ENCODE measurements at regions not wholly inside any gene's neighbourhood (a gene's known extent, or its start where the extent isn't known, plus 50 kb on each side); places are given as distances from the start of the nearest gene placed in this dataset.
"Not testable (repeated sequence)": the region's sequence is repeated elsewhere in the genome, so short reads cannot be mapped to it uniquely, and the experiment has no call there.

GRCh38 chr17:26936645-26937044, 357.3 kb upstream of the WSB1 start:
- DNase-seq (ENCODE audit: low read depth), result not testable (repeated sequence)

- DNase-seq (ENCODE audit: low read depth), result not testable (repeated sequence)
Observed at GRCh38 chr17:26937750-26938322, 356.1 kb upstream of the WSB1 start.

- not testable (repeated sequence) for DNase-seq (ENCODE audit: low read depth)
Observed at GRCh38 chr17:26939755-26940154, 354.2 kb upstream of the WSB1 start.

- DNase-seq (ENCODE audit: low read depth), result not testable (repeated sequence)
Observed at GRCh38 chr17:26940587-26940986, 353.3 kb upstream of the WSB1 start.

- DNase-seq (ENCODE audit: low read depth), result no peak
Observed at GRCh38 chr17:26962255-26963162, 331.4 kb upstream of the WSB1 start.

GRCh38 chr17:26963163-26963503, 330.8 kb upstream of the WSB1 start:
- DNase-seq (ENCODE audit: low read depth), result no peak

GRCh38 chr17:26965898-26966624, 327.9 kb upstream of the WSB1 start:
- DNase-seq (ENCODE audit: low read depth), result not testable (repeated sequence)

- DNase-seq (ENCODE audit: low read depth), result not testable (repeated sequence)
Observed at GRCh38 chr17:26966625-26967179, 327.2 kb upstream of the WSB1 start.

- not testable (repeated sequence) for DNase-seq (ENCODE audit: low read depth)
Observed at GRCh38 chr17:26981845-26982425, 312.0 kb upstream of the WSB1 start.

GRCh38 chr17:26982563-26982962, 311.4 kb upstream of the WSB1 start:
- DNase-seq (ENCODE audit: low read depth), result not testable (repeated sequence)

GRCh38 chr17:26987851-26988250, 306.1 kb upstream of the WSB1 start:
- not testable (repeated sequence) for DNase-seq (ENCODE audit: low read depth)

- not testable (repeated sequence) for DNase-seq (ENCODE audit: low read depth)
Observed at GRCh38 chr17:26994648-26995047, 299.3 kb upstream of the WSB1 start.

- not testable (repeated sequence) for DNase-seq (ENCODE audit: low read depth)
Observed at GRCh38 chr17:26996146-26996916, 297.6 kb upstream of the WSB1 start.

GRCh38 chr17:27007734-27008531, 286.0 kb upstream of the WSB1 start:
- not testable (repeated sequence) for DNase-seq (ENCODE audit: low read depth)

GRCh38 chr17:27009087-27009486, 284.8 kb upstream of the WSB1 start:
- no peak for DNase-seq (ENCODE audit: low read depth)

- not testable (repeated sequence) for DNase-seq (ENCODE audit: low read depth)
Observed at GRCh38 chr17:27010138-27010537, 283.8 kb upstream of the WSB1 start.

GRCh38 chr17:27030552-27030951, 263.4 kb upstream of the WSB1 start:
- not testable (repeated sequence) for DNase-seq (ENCODE audit: low read depth)

GRCh38 chr17:27038676-27039075, 255.2 kb upstream of the WSB1 start:
- no peak for DNase-seq (ENCODE audit: low read depth)

GRCh38 chr17:27045039-27045438, 248.9 kb upstream of the WSB1 start:
- not testable (repeated sequence) for DNase-seq (ENCODE audit: low read depth)

GRCh38 chr17:27049104-27049784, 244.7 kb upstream of the WSB1 start:
- no peak for DNase-seq (ENCODE audit: low read depth)

Data from stimulated activated CD8-positive, alpha-beta memory T cell treated with anti-CD3 and anti-CD28 coated beads, Interleukin-12 subunit alpha, Interleukin-12 subunit beta, amount 100 ng/mL, for 1 hour (primary cell).